GM23248 (cell line): ENCODE measurements at regions not wholly inside any gene's neighbourhood (a gene's known extent, or its start where the extent isn't known, plus 50 kb on each side); places are given as distances from the start of the nearest gene placed in this dataset.
"Not testable (repeated sequence)": the region's sequence is repeated elsewhere in the genome, so short reads cannot be mapped to it uniquely, and the experiment has no call there.

Source experiments
- EZH2 ChIP-seq: fragments of 200-600 bp; sonication (generic); IDR thresholded peaks from 2 replicates; pipeline ENCODE4 v1.6.1; 2018; ENCODE audit warnings: antibody characterized with exemption, mild to moderate bottlenecking; ENCODE audit not compliant: insufficient read depth, poor library complexity, severe bottlenecking
- EZH2phosphoT487 ChIP-seq: fragments of 200-600 bp; sonication (generic); IDR thresholded peaks from 2 replicates; pipeline ENCODE4 v1.6.1; 2018; ENCODE audit warnings: antibody characterized with exemption, moderate library complexity, mild to moderate bottlenecking, low read depth; ENCODE audit not compliant: insufficient read depth

DNA sequence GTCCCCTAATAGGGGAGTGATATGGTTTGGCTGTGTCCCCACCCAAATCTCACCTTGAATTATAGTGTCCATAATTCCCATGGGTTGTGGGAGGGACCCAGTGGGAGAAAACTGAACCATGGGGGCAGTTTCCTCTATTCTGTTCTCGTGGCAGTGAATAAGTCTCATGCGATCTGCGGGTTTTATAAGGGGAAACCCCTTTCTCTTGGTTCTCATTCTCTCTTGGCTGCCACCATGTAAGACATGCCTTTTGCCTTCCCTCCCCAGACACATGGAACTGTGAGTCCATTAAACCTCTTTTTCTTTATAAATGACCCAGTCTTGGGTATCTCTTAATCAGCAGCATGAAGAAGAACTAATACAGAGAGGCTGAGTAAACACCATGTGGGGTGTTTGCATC lies 156.0 kb downstream of the NPIPB11 start:
- not testable (repeated sequence) for TF ChIP-seq EZH2, EZH2phosphoT487
